ENCODE measurements at regions not wholly inside any gene's neighbourhood (a gene's known extent, or its start where the extent isn't known, plus 50 kb on each side); places are given as distances from the start of the nearest gene placed in this dataset.
"Not testable (repeated sequence)": the region's sequence is repeated elsewhere in the genome, so short reads cannot be mapped to it uniquely, and the experiment has no call there.

- Histone ChIP-seq H3K9me3 (ENCODE audit: control extremely low read depth in 1 of 5, control insufficient read depth in 4 of 5, insufficient read depth in 2 of 5, low read depth in 1 of 5, low read length in 4 of 5) (peaks cover 0 to 4% (median 2%) of the 10 kb centered on the region in 5 experiments), H3K4me3 (ENCODE audit: control insufficient read depth in 1 of 7, extremely low read depth in 1 of 7, insufficient read depth in 4 of 7, low read depth in 2 of 7, low read length in 6 of 7) (no peak overlapping the region), H3K27me3 (replicated peaks in 2 of 5; ENCODE audit: control insufficient read depth in 4 of 5, insufficient read depth in 5 of 5, low read length in 4 of 5) (no peaks in the 10 kb centered on the region), H3K36me3 (ENCODE audit: control insufficient read depth in 4 of 4, insufficient read depth in 4 of 4, low read length in 3 of 4) (no peaks in the 10 kb centered on the region), H3K4me1 (ENCODE audit: control extremely low read depth in 1 of 4, control insufficient read depth in 4 of 4, insufficient read depth in 4 of 4, low read length in 3 of 4) (no peaks in the 10 kb centered on the region), H3K27ac (ENCODE audit: insufficient read depth in 1 of 2, low read depth in 1 of 2, low read length in 2 of 2, poor library complexity in 1 of 2, severe bottlenecking in 2 of 2) (no peak overlapping the region)
- ChIA-PET POLR2A (no interaction called here), CTCF (no interaction called here)
- whole genome bisulfite sequencing (ENCODE audit: insufficient coverage): no CpG with 5 or more reads among the region's 1 CpG
- no peak for DNase-seq
Measured at GRCh38 chr6:67451874-67452273, 1183.2 kb upstream of the ADGRB3 start.

GRCh38 chr6:67450641-67451040 is 1184.4 kb upstream of the ADGRB3 start:
- 100% methylated on average over 1 of the region's 4 CpGs for WGBS (ENCODE audit: insufficient coverage)
- Histone ChIP-seq H3K4me3 (ENCODE audit: control insufficient read depth in 1 of 7, extremely low read depth in 1 of 7, insufficient read depth in 4 of 7, low read depth in 2 of 7, low read length in 6 of 7) (no peak overlapping the region), H3K9me3 (ENCODE audit: control extremely low read depth in 1 of 5, control insufficient read depth in 4 of 5, insufficient read depth in 2 of 5, low read depth in 1 of 5, low read length in 4 of 5) (no peaks in the 10 kb centered on the region), H3K36me3 (ENCODE audit: control insufficient read depth in 4 of 4, insufficient read depth in 4 of 4, low read length in 3 of 4) (no peaks in the 10 kb centered on the region), H3K27ac (ENCODE audit: insufficient read depth in 1 of 2, low read depth in 1 of 2, low read length in 2 of 2, poor library complexity in 1 of 2, severe bottlenecking in 2 of 2) (no peak overlapping the region), H3K4me1 (ENCODE audit: control extremely low read depth in 1 of 4, control insufficient read depth in 4 of 4, insufficient read depth in 4 of 4, low read length in 3 of 4) (no peaks in the 10 kb centered on the region), H3K27me3 (replicated peaks in 2 of 5; ENCODE audit: control insufficient read depth in 4 of 5, insufficient read depth in 5 of 5, low read length in 4 of 5) (no peaks in the 10 kb centered on the region)
- POLR2A ChIA-PET: no interaction called here
- DNase-seq: no peak
- CTCF ChIA-PET: no interaction called here

- no peak for DNase-seq
- Histone ChIP-seq H3K36me3 (ENCODE audit: control insufficient read depth in 4 of 4, insufficient read depth in 4 of 4, low read length in 3 of 4) (no peaks in the 10 kb centered on the region), H3K4me1 (ENCODE audit: control extremely low read depth in 1 of 4, control insufficient read depth in 4 of 4, insufficient read depth in 4 of 4, low read length in 3 of 4) (no peaks in the 10 kb centered on the region), H3K27ac (ENCODE audit: insufficient read depth in 1 of 2, low read depth in 1 of 2, low read length in 2 of 2, poor library complexity in 1 of 2, severe bottlenecking in 2 of 2) (no peak overlapping the region), H3K4me3 (ENCODE audit: control insufficient read depth in 1 of 7, extremely low read depth in 1 of 7, insufficient read depth in 4 of 7, low read depth in 2 of 7, low read length in 6 of 7) (no peak overlapping the region), H3K27me3 (replicated peaks in 2 of 5; ENCODE audit: control insufficient read depth in 4 of 5, insufficient read depth in 5 of 5, low read length in 4 of 5) (no peaks in the 10 kb centered on the region), H3K9me3 (ENCODE audit: control extremely low read depth in 1 of 5, control insufficient read depth in 4 of 5, insufficient read depth in 2 of 5, low read depth in 1 of 5, low read length in 4 of 5) (no peaks in the 10 kb centered on the region)
- WGBS (ENCODE audit: insufficient coverage): 100% methylated on average over 2 of the region's 4 CpGs
- CTCF ChIA-PET: no interaction called here
- POLR2A ChIA-PET: no interaction called here
Measured at GRCh38 chr6:67449602-67450001, 1185.5 kb upstream of the ADGRB3 start.

- ChIA-PET POLR2A (no interaction called here), CTCF (no interaction called here)
- Histone ChIP-seq H3K4me3 (ENCODE audit: control insufficient read depth in 1 of 7, extremely low read depth in 1 of 7, insufficient read depth in 4 of 7, low read depth in 2 of 7, low read length in 6 of 7) (no peak overlapping the region), H3K4me1 (ENCODE audit: control extremely low read depth in 1 of 4, control insufficient read depth in 4 of 4, insufficient read depth in 4 of 4, low read length in 3 of 4) (no peaks in the 10 kb centered on the region), H3K9me3 (ENCODE audit: control extremely low read depth in 1 of 5, control insufficient read depth in 4 of 5, insufficient read depth in 2 of 5, low read depth in 1 of 5, low read length in 4 of 5) (no peaks in the 10 kb centered on the region), H3K27ac (ENCODE audit: insufficient read depth in 1 of 2, low read depth in 1 of 2, low read length in 2 of 2, poor library complexity in 1 of 2, severe bottlenecking in 2 of 2) (no peak overlapping the region), H3K27me3 (replicated peaks in 2 of 5; ENCODE audit: control insufficient read depth in 4 of 5, insufficient read depth in 5 of 5, low read length in 4 of 5) (no peaks in the 10 kb centered on the region), H3K36me3 (ENCODE audit: control insufficient read depth in 4 of 4, insufficient read depth in 4 of 4, low read length in 3 of 4) (no peaks in the 10 kb centered on the region)
- no CpG with 5 or more reads among the region's 2 CpGs for WGBS (ENCODE audit: insufficient coverage)
- peak in 2 of 3 donors; percentile 43 to 60 for DNase-seq
Measured at GRCh38 chr6:67433124-67433523, 1202.0 kb upstream of the ADGRB3 start.

- no peaks in the 10 kb centered on the region for H3K27me3 ChIP-seq (replicated peaks in 2 of 5; ENCODE audit: control insufficient read depth in 4 of 5, insufficient read depth in 5 of 5, low read length in 4 of 5)
- ChIA-PET CTCF (no interaction called here), POLR2A (no interaction called here)
- no peak for DNase-seq
- 100% methylated on average over 2 of the region's 6 CpGs for WGBS (ENCODE audit: insufficient coverage)
- H3K4me1 ChIP-seq (ENCODE audit: control extremely low read depth in 1 of 4, control insufficient read depth in 4 of 4, insufficient read depth in 4 of 4, low read length in 3 of 4): no peaks in the 10 kb centered on the region
- no peaks in the 10 kb centered on the region for H3K9me3 ChIP-seq (ENCODE audit: control extremely low read depth in 1 of 5, control insufficient read depth in 4 of 5, insufficient read depth in 2 of 5, low read depth in 1 of 5, low read length in 4 of 5)
- H3K27ac ChIP-seq (ENCODE audit: insufficient read depth in 1 of 2, low read depth in 1 of 2, low read length in 2 of 2, poor library complexity in 1 of 2, severe bottlenecking in 2 of 2): no peak overlapping the region
- no peak overlapping the region for H3K4me3 ChIP-seq (ENCODE audit: control insufficient read depth in 1 of 7, extremely low read depth in 1 of 7, insufficient read depth in 4 of 7, low read depth in 2 of 7, low read length in 6 of 7)
- H3K36me3 ChIP-seq (ENCODE audit: control insufficient read depth in 4 of 4, insufficient read depth in 4 of 4, low read length in 3 of 4): no peaks in the 10 kb centered on the region
Measured at GRCh38 chr6:67431076-67431475, 1204.0 kb upstream of the ADGRB3 start.

- H3K4me3 ChIP-seq (ENCODE audit: control insufficient read depth in 1 of 7, extremely low read depth in 1 of 7, insufficient read depth in 4 of 7, low read depth in 2 of 7, low read length in 6 of 7); H3K27me3 ChIP-seq (replicated peaks in 2 of 5; ENCODE audit: control insufficient read depth in 4 of 5, insufficient read depth in 5 of 5, low read length in 4 of 5); H3K27ac ChIP-seq (ENCODE audit: insufficient read depth in 1 of 2, low read depth in 1 of 2, low read length in 2 of 2, poor library complexity in 1 of 2, severe bottlenecking in 2 of 2); POLR2A ChIA-PET; H3K36me3 ChIP-seq (ENCODE audit: control insufficient read depth in 4 of 4, insufficient read depth in 4 of 4, low read length in 3 of 4); DNase-seq; H3K4me1 ChIP-seq (ENCODE audit: control extremely low read depth in 1 of 4, control insufficient read depth in 4 of 4, insufficient read depth in 4 of 4, low read length in 3 of 4); H3K9me3 ChIP-seq (ENCODE audit: control extremely low read depth in 1 of 5, control insufficient read depth in 4 of 5, insufficient read depth in 2 of 5, low read depth in 1 of 5, low read length in 4 of 5); CTCF ChIA-PET: not testable (repeated sequence)
- no CpG with 5 or more reads among the region's 4 CpGs for WGBS (ENCODE audit: insufficient coverage)
Measured at GRCh38 chr6:67426686-67427085, 1208.4 kb upstream of the ADGRB3 start.

- no peaks in the 10 kb centered on the region for H3K4me1 ChIP-seq (ENCODE audit: control extremely low read depth in 1 of 4, control insufficient read depth in 4 of 4, insufficient read depth in 4 of 4, low read length in 3 of 4)
- no peak overlapping the region for H3K4me3 ChIP-seq (ENCODE audit: control insufficient read depth in 1 of 7, extremely low read depth in 1 of 7, insufficient read depth in 4 of 7, low read depth in 2 of 7, low read length in 6 of 7)
- WGBS (ENCODE audit: insufficient coverage): 78% methylated on average over 1 of the region's 3 CpGs
- no peak for DNase-seq
- POLR2A ChIA-PET: no interaction called here
- H3K27ac ChIP-seq (ENCODE audit: insufficient read depth in 1 of 2, low read depth in 1 of 2, low read length in 2 of 2, poor library complexity in 1 of 2, severe bottlenecking in 2 of 2): no peak overlapping the region
- H3K27me3 ChIP-seq (replicated peaks in 2 of 5; ENCODE audit: control insufficient read depth in 4 of 5, insufficient read depth in 5 of 5, low read length in 4 of 5): no peaks in the 10 kb centered on the region
- CTCF ChIA-PET: no interaction called here
- H3K36me3 ChIP-seq (ENCODE audit: control insufficient read depth in 4 of 4, insufficient read depth in 4 of 4, low read length in 3 of 4): no peaks in the 10 kb centered on the region
- H3K9me3 ChIP-seq (ENCODE audit: control extremely low read depth in 1 of 5, control insufficient read depth in 4 of 5, insufficient read depth in 2 of 5, low read depth in 1 of 5, low read length in 4 of 5): no peaks in the 10 kb centered on the region
Measured at GRCh38 chr6:67412035-67412434, 1223.0 kb upstream of the ADGRB3 start.

GRCh38 chr6:67411036-67411435 is 1224.0 kb upstream of the ADGRB3 start:
- WGBS (ENCODE audit: insufficient coverage): 33% methylated on average over 1 of the region's 1 CpG
- no peaks in the 10 kb centered on the region for H3K4me1 ChIP-seq (ENCODE audit: control extremely low read depth in 1 of 4, control insufficient read depth in 4 of 4, insufficient read depth in 4 of 4, low read length in 3 of 4)
- no peak overlapping the region for H3K27ac ChIP-seq (ENCODE audit: insufficient read depth in 1 of 2, low read depth in 1 of 2, low read length in 2 of 2, poor library complexity in 1 of 2, severe bottlenecking in 2 of 2)
- H3K4me3 ChIP-seq (ENCODE audit: control insufficient read depth in 1 of 7, extremely low read depth in 1 of 7, insufficient read depth in 4 of 7, low read depth in 2 of 7, low read length in 6 of 7): no peak overlapping the region
- H3K9me3 ChIP-seq (ENCODE audit: control extremely low read depth in 1 of 5, control insufficient read depth in 4 of 5, insufficient read depth in 2 of 5, low read depth in 1 of 5, low read length in 4 of 5): no peaks in the 10 kb centered on the region
- ChIA-PET CTCF (no interaction called here), POLR2A (no interaction called here)
- H3K36me3 ChIP-seq (ENCODE audit: control insufficient read depth in 4 of 4, insufficient read depth in 4 of 4, low read length in 3 of 4): no peaks in the 10 kb centered on the region
- no peak for DNase-seq
- H3K27me3 ChIP-seq (replicated peaks in 2 of 5; ENCODE audit: control insufficient read depth in 4 of 5, insufficient read depth in 5 of 5, low read length in 4 of 5): no peaks in the 10 kb centered on the region

Measured in common myeloid progenitor, CD34-positive (primary cell).